Prostate gland (tissue), 2 donors: ENCODE measurements at regions not wholly inside any gene's neighbourhood (a gene's known extent, or its start where the extent isn't known, plus 50 kb on each side); places are given as distances from the start of the nearest gene placed in this dataset.

ENCODE experiments used
- DNase-seq: peaks from one replicate; pipeline ENCODE4 v3.0.0-alpha.2; 2019; ENCODE audit warnings: low spot score
- H3K27ac ChIP-seq, 2 donors: fragments of 200-600 bp; sonication (generic); 2 replicates each; pipeline ENCODE4 v1.5.1; 2017 to 2019
- H3K27me3 ChIP-seq: fragments of 200-600 bp; sonication (generic); replicated peaks from 2 replicates; pipeline ENCODE4 v1.5.1; 2019; ENCODE audit not compliant: insufficient read depth
- H3K36me3 ChIP-seq, 2 donors: fragments of 200-600 bp; sonication (generic); 1 replicate in 1 of 2; 2 replicates in 1 of 2; pipeline versions ENCODE4 v1.5.1 to v1.8.1; 2017 to 2019
- H3K4me1 ChIP-seq: fragments of 200-600 bp; sonication (generic); replicated peaks from 2 replicates; pipeline ENCODE4 v1.5.1; 2019
- H3K4me3 ChIP-seq, 2 donors: fragments of 200-600 bp; sonication (generic); 2 replicates each; pipeline ENCODE4 v1.5.1; 2017 to 2019
- H3K9me3 ChIP-seq: fragments of 200-600 bp; sonication (generic); 2 replicates; pipeline ENCODE4 v1.5.1; 2017
- CTCF ChIP-seq, 4 experiments: fragments of 200-600 bp in 2 of 4; fragments of 450-650 bp in 2 of 4; sonication (generic) in 2 of 4; IDR thresholded peaks; 1 replicate in 3 of 4; 2 replicates in 1 of 4; pipeline ENCODE4 v1.5.1; 2016 to 2019; ENCODE audit warnings: antibody characterized with exemption in 4 of 4, mild to moderate bottlenecking in 2 of 4, moderate library complexity in 2 of 4
- POLR2A ChIP-seq: fragments of 450-650 bp; IDR thresholded peaks from one replicate; pipeline ENCODE4 v1.6.1; 2016; ENCODE audit warnings: antibody characterized with exemption, mild to moderate bottlenecking
- POLR2AphosphoS5 ChIP-seq: sonication (generic); formaldehyde crosslinking; IDR thresholded peaks from one replicate; pipeline ENCODE4 v1.6.1; 2017; ENCODE audit warnings: antibody characterized with exemption
- whole genome bisulfite sequencing: methylation state at CpG from one replicate; pipeline ENCODE4 v1.1.5; 2018; 5-methylcytosine and 5-hydroxymethylcytosine counted together
- intact Hi-C: fragments of 100-400 bp; cut with DNase I; formaldehyde crosslinking; loops from one replicate; pipeline ENCODE4 v1.14.2; 2022

GRCh38 chr6:126944512-126944911 is 174.0 kb upstream of the RSPO3 start:
- intact Hi-C loops, result no loop called here
- Histone ChIP-seq H3K4me1 (no peaks in the 10 kb centered on the region), H3K9me3 (no peaks in the 10 kb centered on the region), H3K4me3 (no peak overlapping the region), H3K27me3 (no peaks in the 10 kb centered on the region), H3K36me3 (no peaks in the 10 kb centered on the region), H3K27ac (no peak overlapping the region)
- 67% methylated on average over 5 of the region's 5 CpGs for WGBS
- TF ChIP-seq POLR2A (no peak), POLR2AphosphoS5 (no peak), CTCF (IDR thresholded peaks at IDR 0.05) (no peak)
- DNase-seq, result no peak

- no peak for DNase-seq
- Histone ChIP-seq H3K4me1 (no peaks in the 10 kb centered on the region), H3K27me3 (no peaks in the 10 kb centered on the region), H3K9me3 (no peaks in the 10 kb centered on the region), H3K27ac (no peak overlapping the region), H3K36me3 (no peaks in the 10 kb centered on the region), H3K4me3 (no peak overlapping the region)
- 69% methylated on average over 4 of the region's 4 CpGs for WGBS
- TF ChIP-seq POLR2AphosphoS5 (no peak), POLR2A (no peak), CTCF (IDR thresholded peaks at IDR 0.05) (no peak)
- intact Hi-C loops, result no loop called here
Observed at GRCh38 chr6:126945150-126945685, 173.3 kb upstream of the RSPO3 start.

- H3K27me3 ChIP-seq, result no peaks in the 10 kb centered on the region
- WGBS, result 24% methylated on average over 2 of the region's 2 CpGs
- intact Hi-C loops, result no loop called here
- no peak for DNase-seq
- H3K4me3 ChIP-seq, result no peak overlapping the region
- TF ChIP-seq CTCF (IDR thresholded peaks at IDR 0.05) (no peak), POLR2A (no peak), POLR2AphosphoS5 (no peak)
- no peaks in the 10 kb centered on the region for H3K9me3 ChIP-seq
- H3K4me1 ChIP-seq, result no peaks in the 10 kb centered on the region
- no peaks in the 10 kb centered on the region for H3K36me3 ChIP-seq
- H3K27ac ChIP-seq, result no peak overlapping the region
Observed at GRCh38 chr6:126945812-126946360, 172.6 kb upstream of the RSPO3 start.

- H3K4me3 ChIP-seq, result no peak overlapping the region
- no peak overlapping the region for H3K27ac ChIP-seq
- H3K9me3 ChIP-seq, result no peaks in the 10 kb centered on the region
- 50% methylated on average over 4 of the region's 4 CpGs for WGBS
- intact Hi-C loops, result no loop called here
- H3K36me3 ChIP-seq, result no peaks in the 10 kb centered on the region
- TF ChIP-seq POLR2AphosphoS5 (peak; percentile 44), CTCF (IDR thresholded peaks at IDR 0.05) (no peak), POLR2A (no peak)
- no peak for DNase-seq
- H3K27me3 ChIP-seq, result no peaks in the 10 kb centered on the region
- no peaks in the 10 kb centered on the region for H3K4me1 ChIP-seq
Observed at GRCh38 chr6:126947070-126947469, 171.4 kb upstream of the RSPO3 start.

- no peaks in the 10 kb centered on the region for H3K9me3 ChIP-seq
- no peak overlapping the region for H3K27ac ChIP-seq
- H3K4me3 ChIP-seq, result no peak overlapping the region
- WGBS, result 56% methylated on average over 1 of the region's 1 CpG
- DNase-seq, result no peak
- intact Hi-C loops, result no loop called here
- no peak for TF ChIP-seq POLR2A
- no peak for TF ChIP-seq POLR2AphosphoS5
- TF ChIP-seq CTCF (IDR thresholded peaks at IDR 0.05), result no peak
- no peaks in the 10 kb centered on the region for H3K36me3 ChIP-seq
- peaks cover 2% of the 10 kb centered on the region for H3K27me3 ChIP-seq
- H3K4me1 ChIP-seq, result no peaks in the 10 kb centered on the region
Observed at GRCh38 chr6:126949786-126950185, 168.7 kb upstream of the RSPO3 start.
